CD4-positive, CD25-positive, alpha-beta regulatory T cell (primary cell): ENCODE measurements at regions not wholly inside any gene's neighbourhood (a gene's known extent, or its start where the extent isn't known, plus 50 kb on each side); places are given as distances from the start of the nearest gene placed in this dataset.

Source experiments
- ATAC-seq, 2 donors: fragments of 150-1000 bp; cut with Tn5 transposase; one replicate each; pipeline ENCODE4 v1.10.0; 2021; ENCODE audit warnings: low read depth in 2 of 2, moderate number of reproducible peaks in 2 of 2, moderate library complexity in 1 of 2
- DNase-seq, 3 donors: peaks; one replicate each; pipeline versions ENCODE4 v3.0.0 to v3.0.0-alpha.2; 2012 to 2022; ENCODE audit warnings: mixed read lengths in 1 of 3
- H3K27ac ChIP-seq: one replicate; pipeline ENCODE4 v1.7.0; 2013; ENCODE audit warnings: mild to moderate bottlenecking, low read length; ENCODE audit not compliant: insufficient read depth, poor library complexity, severe bottlenecking
- H3K27me3 ChIP-seq: one replicate; pipeline ENCODE4 v1.7.0; 2013; ENCODE audit warnings: low read length; ENCODE audit not compliant: control insufficient read depth, insufficient read depth
- H3K36me3 ChIP-seq: one replicate; pipeline ENCODE4 v1.7.0; 2013; ENCODE audit warnings: mild to moderate bottlenecking, low read length, moderate library complexity; ENCODE audit not compliant: control insufficient read depth, insufficient read depth
- H3K4me1 ChIP-seq: 2 replicates; pipeline ENCODE4 v1.7.0; 2013; ENCODE audit warnings: mild to moderate bottlenecking, low read length; ENCODE audit not compliant: insufficient read depth, control insufficient read depth, poor library complexity, severe bottlenecking
- H3K4me3 ChIP-seq: one replicate; pipeline ENCODE4 v1.7.0; 2013; ENCODE audit warnings: low read depth, mild to moderate bottlenecking, low read length, moderate library complexity
- H3K9me3 ChIP-seq, 2 experiments: 1 replicate in 1 of 2; 2 replicates in 1 of 2; pipeline ENCODE4 v1.7.0; 2013; ENCODE audit warnings: low read length in 2 of 2, mild to moderate bottlenecking in 1 of 2, moderate library complexity in 1 of 2; ENCODE audit not compliant: control insufficient read depth in 2 of 2
- H3K27ac Mint-ChIP-seq, 3 donors: one replicate each; pipeline ENCODE4 v1.8.0; 2020 to 2022; ENCODE audit warnings: mild to moderate bottlenecking in 3 of 3, mixed read lengths in 3 of 3, moderate library complexity in 2 of 3
- H3K27me3 Mint-ChIP-seq: one replicate; pipeline ENCODE4 v1.8.0; 2022; ENCODE audit warnings: mild to moderate bottlenecking, mixed read lengths
- H3K36me3 Mint-ChIP-seq: one replicate; pipeline ENCODE4 v1.8.0; 2020; ENCODE audit warnings: mixed read lengths
- H3K4me1 Mint-ChIP-seq, 4 donors: one replicate each; pipeline ENCODE4 v1.8.0; 2020 to 2022; ENCODE audit warnings: mixed read lengths in 4 of 4, mild to moderate bottlenecking in 1 of 4
- H3K4me3 Mint-ChIP-seq, 4 donors: one replicate each; pipeline ENCODE4 v1.8.0; 2020 to 2022; ENCODE audit warnings: mild to moderate bottlenecking in 4 of 4, mixed read lengths in 4 of 4, moderate library complexity in 3 of 4
- H3K9me3 Mint-ChIP-seq, 7 donors: one replicate each; pipeline ENCODE4 v1.8.0; 2020 to 2022; ENCODE audit warnings: mixed read lengths in 7 of 7, mild to moderate bottlenecking in 3 of 7, moderate library complexity in 2 of 7

- no peaks in the 10 kb centered on the region for H3K9me3 ChIP-seq
- no peak overlapping the region for H3K27ac ChIP-seq
- no peak for DNase-seq
- H3K4me1 Mint-ChIP-seq, result no peaks in the 10 kb centered on the region
- H3K36me3 Mint-ChIP-seq, result no peaks in the 10 kb centered on the region
- H3K36me3 ChIP-seq, result no peaks in the 10 kb centered on the region
- H3K27ac Mint-ChIP-seq, result no peak overlapping the region
- no peaks in the 10 kb centered on the region for H3K4me1 ChIP-seq
- H3K4me3 ChIP-seq, result no peak overlapping the region
- H3K27me3 ChIP-seq, result no peaks in the 10 kb centered on the region
- no peaks in the 10 kb centered on the region for H3K9me3 Mint-ChIP-seq
- H3K4me3 Mint-ChIP-seq, result no peak overlapping the region
- ATAC-seq, result no peak
- H3K27me3 Mint-ChIP-seq, result no peaks in the 10 kb centered on the region
These were observed 483.8 kb downstream of the TFEC start for GRCh38 chr7:115546790-115547189.

DNA sequence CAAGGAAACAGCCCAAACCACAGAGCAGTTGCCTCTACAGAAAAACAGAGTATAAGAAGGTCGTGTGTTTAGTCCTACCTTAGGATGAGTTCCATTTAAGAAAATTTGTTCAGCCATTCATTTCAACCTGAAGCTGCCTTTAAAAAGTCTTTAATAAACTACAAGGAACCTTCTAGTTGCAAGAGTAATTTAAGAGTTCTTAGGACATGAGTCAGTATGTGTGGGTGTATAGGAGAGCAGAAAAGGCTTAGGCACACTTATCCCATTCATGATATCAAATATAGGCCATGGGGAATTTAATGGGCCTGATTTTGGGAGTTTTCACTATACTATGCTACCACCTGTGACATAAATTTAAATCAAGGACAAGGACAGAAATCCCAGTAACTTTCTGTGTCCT, 496.8 kb downstream of the TFEC start:
- ATAC-seq, result no peak
- no peaks in the 10 kb centered on the region for H3K36me3 Mint-ChIP-seq
- H3K36me3 ChIP-seq, result no peaks in the 10 kb centered on the region

DNA sequence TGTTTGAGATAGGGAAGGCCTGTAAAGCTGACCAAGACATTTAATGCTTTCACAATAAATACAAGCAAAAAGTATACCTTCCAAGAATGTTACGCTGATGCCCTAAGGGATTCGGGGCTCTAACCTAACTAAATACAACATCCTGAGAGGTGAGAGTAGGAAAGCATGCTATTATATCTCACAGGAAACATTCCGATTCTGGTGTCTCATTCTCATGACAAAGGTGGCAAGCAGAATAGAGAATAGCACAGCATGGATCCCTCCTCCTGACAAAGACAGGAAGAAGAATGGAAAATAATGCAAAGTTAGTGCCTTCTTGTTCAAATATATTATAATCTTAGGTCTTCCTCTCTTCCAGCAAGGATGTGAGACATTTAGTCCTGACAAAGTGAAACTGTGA, 504.3 kb downstream of the TFEC start:
- ATAC-seq (no peak), DNase-seq (no peak)
- Histone ChIP-seq H3K27me3 (no peaks in the 10 kb centered on the region), H3K4me3 (no peak overlapping the region), H3K36me3 (no peaks in the 10 kb centered on the region), H3K9me3 (no peaks in the 10 kb centered on the region), H3K27ac (no peak overlapping the region), H3K4me1 (no peaks in the 10 kb centered on the region)
- no peak overlapping the region for H3K4me3 Mint-ChIP-seq
- no peak overlapping the region for H3K27ac Mint-ChIP-seq
- H3K9me3 Mint-ChIP-seq, result peaks cover 0 to 7% (median 0%) of the 10 kb centered on the region in 7 donors
- no peaks in the 10 kb centered on the region for H3K4me1 Mint-ChIP-seq
- no peaks in the 10 kb centered on the region for H3K36me3 Mint-ChIP-seq
- H3K27me3 Mint-ChIP-seq, result peaks cover 4% of the 10 kb centered on the region

More for the DNA sequence above, 496.8 kb downstream of the TFEC start:
- DNase-seq, result no peak
- H3K4me3 ChIP-seq, result no peak overlapping the region
- H3K9me3 Mint-ChIP-seq, result peaks cover 0 to 2% (median 0%) of the 10 kb centered on the region in 7 donors
- H3K4me3 Mint-ChIP-seq, result no peak overlapping the region
- H3K27me3 Mint-ChIP-seq, result no peaks in the 10 kb centered on the region
- no peaks in the 10 kb centered on the region for H3K9me3 ChIP-seq
- H3K27me3 ChIP-seq, result no peaks in the 10 kb centered on the region
- H3K27ac ChIP-seq, result no peak overlapping the region
- H3K4me1 ChIP-seq, result no peaks in the 10 kb centered on the region
- peak overlapping the region in 1 of 3 donors; percentile 32 for H3K27ac Mint-ChIP-seq
- H3K4me1 Mint-ChIP-seq, result no peaks in the 10 kb centered on the region

DNA sequence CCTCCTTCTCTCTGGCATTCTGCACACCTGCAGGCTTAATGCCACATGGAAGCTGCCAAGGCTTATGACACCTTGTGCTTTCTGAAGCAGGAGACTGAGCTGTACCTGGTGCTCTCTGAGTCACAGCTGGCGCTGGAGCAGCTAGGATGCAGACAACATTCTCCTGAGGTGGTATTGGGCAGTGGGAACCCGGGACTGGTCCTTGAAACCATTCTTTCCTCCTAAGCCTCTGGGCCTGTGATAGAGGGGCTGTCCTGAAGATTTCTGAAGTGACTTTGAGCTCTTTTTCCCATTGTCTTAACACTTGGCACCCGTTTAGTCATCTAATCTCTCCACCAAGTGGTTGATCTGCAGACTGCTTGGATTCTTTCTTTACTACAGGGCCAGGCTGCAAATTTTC, 508.4 kb downstream of the TFEC start:
- H3K27ac Mint-ChIP-seq, result no peak overlapping the region
- H3K4me1 ChIP-seq, result no peaks in the 10 kb centered on the region

GRCh38 chr7:115516341-115516740, 514.2 kb downstream of the TFEC start:
- Histone ChIP-seq H3K4me1 (no peaks in the 10 kb centered on the region), H3K36me3 (no peaks in the 10 kb centered on the region), H3K27ac (no peak overlapping the region), H3K4me3 (no peak overlapping the region), H3K27me3 (peaks cover 3% of the 10 kb centered on the region), H3K9me3 (no peaks in the 10 kb centered on the region)
- H3K36me3 Mint-ChIP-seq, result no peaks in the 10 kb centered on the region
- H3K4me3 Mint-ChIP-seq, result no peak overlapping the region
- peaks cover 0 to 2% (median 0%) of the 10 kb centered on the region in 7 donors for H3K9me3 Mint-ChIP-seq
- H3K4me1 Mint-ChIP-seq, result no peaks in the 10 kb centered on the region
- no peak for ATAC-seq
- DNase-seq, result no peak
- H3K27me3 Mint-ChIP-seq, result no peaks in the 10 kb centered on the region
- no peak overlapping the region for H3K27ac Mint-ChIP-seq

More for the DNA sequence above, 508.4 kb downstream of the TFEC start:
- DNase-seq, result no peak
- H3K27me3 Mint-ChIP-seq, result no peaks in the 10 kb centered on the region
- Histone ChIP-seq H3K36me3 (no peaks in the 10 kb centered on the region), H3K27ac (no peak overlapping the region), H3K4me3 (no peak overlapping the region), H3K9me3 (no peaks in the 10 kb centered on the region), H3K27me3 (peaks cover under 1% of the 10 kb centered on the region)
- no peaks in the 10 kb centered on the region for H3K4me1 Mint-ChIP-seq
- H3K36me3 Mint-ChIP-seq, result no peaks in the 10 kb centered on the region
- H3K9me3 Mint-ChIP-seq, result peaks cover 0 to 8% (median 0%) of the 10 kb centered on the region in 7 donors
- H3K4me3 Mint-ChIP-seq, result no peak overlapping the region
- no peak for ATAC-seq

DNA sequence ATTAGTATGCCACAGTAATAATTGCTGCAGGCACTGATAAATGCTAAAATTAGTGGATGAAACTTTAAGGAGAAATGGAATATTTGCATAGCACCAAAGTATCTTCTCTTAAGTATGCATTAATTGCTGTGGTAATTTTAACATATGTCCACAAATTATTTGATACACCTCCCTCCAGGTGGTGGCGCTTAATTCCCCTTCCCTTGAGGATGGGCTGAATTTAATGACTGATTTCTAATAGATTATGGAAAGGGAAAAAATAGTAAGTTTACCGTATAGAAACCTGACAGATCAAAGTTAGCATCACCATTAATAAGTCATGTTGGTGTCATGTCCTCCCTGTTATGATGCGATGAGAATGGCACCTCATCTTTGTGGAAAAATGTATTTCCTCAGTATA, 519.2 kb downstream of the TFEC start:
- Histone ChIP-seq H3K27me3 (no peaks in the 10 kb centered on the region), H3K4me3 (no peak overlapping the region), H3K4me1 (no peaks in the 10 kb centered on the region), H3K27ac (no peak overlapping the region), H3K9me3 (no peaks in the 10 kb centered on the region), H3K36me3 (no peaks in the 10 kb centered on the region)
- H3K36me3 Mint-ChIP-seq, result no peaks in the 10 kb centered on the region
- DNase-seq (no peak), ATAC-seq (no peak)
- H3K4me1 Mint-ChIP-seq, result no peaks in the 10 kb centered on the region
- H3K9me3 Mint-ChIP-seq, result peaks cover 0 to under 1% (median 0%) of the 10 kb centered on the region in 7 donors
- no peaks in the 10 kb centered on the region for H3K27me3 Mint-ChIP-seq
- H3K4me3 Mint-ChIP-seq, result no peak overlapping the region
- H3K27ac Mint-ChIP-seq, result no peak overlapping the region

DNA sequence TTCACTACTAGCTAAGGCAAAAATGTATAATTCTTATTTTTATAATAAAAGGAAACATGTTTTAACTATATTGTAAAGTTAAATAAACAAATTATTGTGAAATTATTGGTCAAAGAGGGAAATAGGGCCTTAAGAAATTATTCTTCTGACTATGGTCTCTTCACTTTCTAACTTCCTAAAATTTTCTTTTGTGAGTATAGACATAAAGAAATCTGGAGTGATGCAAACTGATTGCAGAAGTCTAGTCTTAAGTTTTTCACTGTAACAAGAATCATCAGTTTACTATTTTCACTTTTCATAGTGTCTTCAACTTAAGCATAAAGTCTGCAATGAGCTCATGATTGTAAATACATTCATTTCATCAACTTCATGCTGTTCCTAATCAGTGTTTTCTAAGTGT, 525.4 kb downstream of the TFEC start:
- H3K36me3 Mint-ChIP-seq, result no peaks in the 10 kb centered on the region
- H3K9me3 ChIP-seq, result no peaks in the 10 kb centered on the region
- no peaks in the 10 kb centered on the region for H3K4me1 ChIP-seq
- H3K9me3 Mint-ChIP-seq, result peaks cover 0 to 3% (median 0%) of the 10 kb centered on the region in 7 donors
- DNase-seq, result no peak
- H3K36me3 ChIP-seq, result no peaks in the 10 kb centered on the region
- no peak overlapping the region for H3K27ac Mint-ChIP-seq
- H3K27ac ChIP-seq, result no peak overlapping the region
- ATAC-seq, result no peak
- H3K4me3 Mint-ChIP-seq, result no peak overlapping the region
- no peaks in the 10 kb centered on the region for H3K27me3 Mint-ChIP-seq
- no peak overlapping the region for H3K4me3 ChIP-seq
- no peaks in the 10 kb centered on the region for H3K27me3 ChIP-seq
- H3K4me1 Mint-ChIP-seq, result no peaks in the 10 kb centered on the region

- Histone ChIP-seq H3K4me1 (no peaks in the 10 kb centered on the region), H3K36me3 (no peaks in the 10 kb centered on the region), H3K9me3 (no peaks in the 10 kb centered on the region), H3K4me3 (no peak overlapping the region), H3K27me3 (no peaks in the 10 kb centered on the region), H3K27ac (no peak overlapping the region)
- H3K9me3 Mint-ChIP-seq, result peaks cover 0 to 3% (median 0%) of the 10 kb centered on the region in 7 donors
- no peaks in the 10 kb centered on the region for H3K27me3 Mint-ChIP-seq
- no peaks in the 10 kb centered on the region for H3K36me3 Mint-ChIP-seq
- no peaks in the 10 kb centered on the region for H3K4me1 Mint-ChIP-seq
- H3K27ac Mint-ChIP-seq, result no peak overlapping the region
- DNase-seq (no peak), ATAC-seq (no peak)
- H3K4me3 Mint-ChIP-seq, result no peak overlapping the region
These were observed 530.6 kb downstream of the TFEC start for GRCh38 chr7:115499956-115500355.
